SH-SY5Y (cell line): ENCODE measurements at regions not wholly inside any gene's neighbourhood (a gene's known extent, or its start where the extent isn't known, plus 50 kb on each side); places are given as distances from the start of the nearest gene placed in this dataset.

Experiments
- GATA2 ChIP-seq: IDR thresholded peaks from 2 replicates; pipeline ENCODE4 v1.6.1; 2011; ENCODE audit warnings: mild to moderate bottlenecking, low read depth, low read length
- GATA3 ChIP-seq: IDR thresholded peaks from 2 replicates; pipeline ENCODE4 v1.6.1; 2011; ENCODE audit warnings: low read depth, mild to moderate bottlenecking, low read length, moderate library complexity

DNA sequence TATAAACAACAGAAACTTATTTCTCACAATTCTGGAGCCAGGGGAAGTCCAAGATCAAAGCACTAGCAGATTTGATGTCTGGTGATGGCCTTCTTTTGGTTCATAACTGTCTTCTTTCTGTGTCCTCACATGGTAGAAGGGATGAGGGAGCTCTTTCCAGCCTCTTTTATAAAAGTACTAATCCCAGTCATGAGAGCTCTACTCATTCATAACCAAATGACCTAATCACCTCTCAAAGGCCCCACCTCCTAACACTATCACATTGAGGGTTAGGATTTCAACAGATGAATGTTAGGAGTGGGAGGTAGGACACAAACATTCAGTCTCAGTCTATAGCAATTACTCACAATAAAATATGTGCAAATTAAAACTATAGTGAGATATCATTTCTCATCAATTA, 50.1 kb upstream of the UBE2E2 start:
- TF ChIP-seq GATA2: no peak
- TF ChIP-seq GATA3: no peak
